IMR-90 (cell line): ENCODE measurements at regions not wholly inside any gene's neighbourhood (a gene's known extent, or its start where the extent isn't known, plus 50 kb on each side); places are given as distances from the start of the nearest gene placed in this dataset.

ENCODE experiments used
- ATAC-seq: fragments of 200-7000 bp; cut with Tn5 transposase; 2 replicates; pipeline ENCODE4 v1.9.1; 2020; ENCODE audit warnings: low read depth, mild to moderate bottlenecking, moderate library complexity
- BruUV-seq: library from RNA; stranded (reverse); fragments of 400-500 nt; replicated peaks from 2 replicates; lab custom pipeline; 2021; lab: Mats Ljungman, UMichigan
- CTCF ChIA-PET: fragments of 300-600 bp; formaldehyde crosslinking; extraction: SDS; loops from one replicate; lab custom pipeline; 2021; ENCODE audit warnings: antibody characterized with exemption; lab: Yijun Ruan, JAX
- POLR2A ChIA-PET: fragments of 300-600 bp; sonication (Branson Sonifier 250); formaldehyde crosslinking; loops from one replicate; lab custom pipeline; 2022; ENCODE audit warnings: antibody characterized with exemption; ENCODE audit not compliant: unreplicated experiment; lab: Charles Lee
- DNase-seq: peaks from one replicate; pipeline ENCODE4 v3.0.0; 2013
- H2AFZ ChIP-seq: replicated peaks from 2 replicates; pipeline ENCODE3; 2013; ENCODE audit warnings: low read length, mild to moderate bottlenecking; ENCODE audit not compliant: poor library complexity
- H2AK5ac ChIP-seq: 2 replicates; pipeline ENCODE4 v1.6.1; 2013; ENCODE audit warnings: low read depth, low read length, inconsistent platforms
- H2AK9ac ChIP-seq: replicated peaks from 2 replicates; pipeline ENCODE3; 2013; ENCODE audit warnings: mild to moderate bottlenecking, low read depth, low read length, moderate library complexity; ENCODE audit not compliant: poor library complexity
- H2BK120ac ChIP-seq: 2 replicates; pipeline ENCODE4 v1.6.1; 2013; ENCODE audit warnings: low read depth, low read length, inconsistent platforms
- H2BK15ac ChIP-seq: 3 replicates; pipeline ENCODE4 v1.6.1; 2013; ENCODE audit warnings: low read depth, low read length, inconsistent platforms
- H2BK20ac ChIP-seq: 2 replicates; pipeline ENCODE4 v1.6.1; 2013; ENCODE audit warnings: low read depth, mild to moderate bottlenecking, inconsistent platforms, low read length, moderate library complexity
- H2BK5ac ChIP-seq: 2 replicates; pipeline ENCODE4 v1.6.1; 2013; ENCODE audit warnings: mild to moderate bottlenecking, low read depth, low read length, inconsistent platforms; ENCODE audit not compliant: poor library complexity, severe bottlenecking
- H3K14ac ChIP-seq: replicated peaks from 2 replicates; pipeline ENCODE4 v1.6.1; 2013; ENCODE audit warnings: low read depth, low read length, inconsistent platforms
- H3K18ac ChIP-seq: 2 replicates; pipeline ENCODE4 v1.6.1; 2013; ENCODE audit warnings: low read depth, low read length, control low read depth
- H3K23ac ChIP-seq: 2 replicates; pipeline ENCODE4 v1.6.1; 2013; ENCODE audit warnings: low read depth, low read length, inconsistent platforms
- H3K27ac ChIP-seq: 2 replicates; pipeline ENCODE4 v1.5.1; 2013; ENCODE audit warnings: mild to moderate bottlenecking, control low read depth, low read length; ENCODE audit not compliant: insufficient read depth
- H3K27me3 ChIP-seq: 2 replicates; pipeline ENCODE4 v1.6.1; 2013; ENCODE audit warnings: low read length; ENCODE audit not compliant: control insufficient read depth, insufficient read depth
- H3K36me3 ChIP-seq: 2 replicates; pipeline ENCODE4 v1.6.1; 2013; ENCODE audit warnings: low read length, mixed read lengths; ENCODE audit not compliant: control insufficient read depth, insufficient read depth
- H3K4ac ChIP-seq: 2 replicates; pipeline ENCODE4 v1.6.1; 2013; ENCODE audit warnings: low read depth, low read length, inconsistent platforms
- H3K4me1 ChIP-seq: 2 replicates; pipeline ENCODE4 v1.6.1; 2013; ENCODE audit warnings: low read length, mixed read lengths; ENCODE audit not compliant: control insufficient read depth, insufficient read depth
- H3K4me2 ChIP-seq: 2 replicates; pipeline ENCODE4 v1.6.1; 2013; ENCODE audit warnings: low read depth, mild to moderate bottlenecking, control low read depth, low read length, moderate library complexity
- H3K4me3 ChIP-seq: 2 replicates; pipeline ENCODE4 v1.5.1; 2013; ENCODE audit warnings: low read depth, mild to moderate bottlenecking, control low read depth, low read length, moderate library complexity; ENCODE audit not compliant: insufficient read depth
- H3K56ac ChIP-seq: 2 replicates; pipeline ENCODE4 v1.6.1; 2013; ENCODE audit warnings: low read length, inconsistent platforms; ENCODE audit not compliant: insufficient read depth; ENCODE audit errors: extremely low read depth
- H3K79me1 ChIP-seq, 2 experiments: 2 replicates each; pipeline ENCODE4 v1.6.1; 2013; ENCODE audit warnings: low read length in 2 of 2, inconsistent platforms in 1 of 2, low read depth in 1 of 2
- H3K9ac ChIP-seq: 2 replicates; pipeline ENCODE4 v1.6.1; 2013; ENCODE audit warnings: low read depth, low read length, control low read depth
- H3K9me1 ChIP-seq: 2 replicates; pipeline ENCODE4 v1.6.1; 2013; ENCODE audit warnings: low read length, inconsistent platforms; ENCODE audit not compliant: insufficient read depth
- H3K9me3 ChIP-seq: 2 replicates; pipeline ENCODE4 v1.6.1; 2013; ENCODE audit warnings: low read length; ENCODE audit not compliant: control insufficient read depth, insufficient read depth
- H4K20me1 ChIP-seq: 2 replicates; pipeline ENCODE4 v1.6.1; 2013; ENCODE audit warnings: low read length, inconsistent platforms; ENCODE audit not compliant: insufficient read depth
- H4K5ac ChIP-seq: 2 replicates; pipeline ENCODE4 v1.6.1; 2013; ENCODE audit warnings: mild to moderate bottlenecking, low read depth, low read length, control low read depth
- H4K8ac ChIP-seq, 2 experiments: 2 replicates each; pipeline ENCODE4 v1.6.1; 2013; ENCODE audit warnings: low read depth in 2 of 2, low read length in 2 of 2, control low read depth in 1 of 2, inconsistent platforms in 1 of 2
- H4K91ac ChIP-seq: 2 replicates; pipeline ENCODE4 v1.6.1; 2013; ENCODE audit warnings: low read depth, low read length, inconsistent platforms; ENCODE audit not compliant: insufficient read depth
- CEBPB ChIP-seq: IDR thresholded peaks from 2 replicates; pipeline ENCODE4 v1.6.1; 2012; ENCODE audit warnings: low read depth, low read length, improper control_type of control experiment
- MAFK ChIP-seq: IDR thresholded peaks from 2 replicates; pipeline ENCODE4 v1.6.1; 2012; ENCODE audit warnings: low read depth, low read length, improper control_type of control experiment
- MAZ ChIP-seq: IDR thresholded peaks from 2 replicates; pipeline ENCODE4 v1.6.1; 2012; ENCODE audit warnings: low read depth, mild to moderate bottlenecking, low read length, improper control_type of control experiment, moderate library complexity, borderline replicate concordance
- RAD21 ChIP-seq: IDR thresholded peaks from 2 replicates; pipeline ENCODE4 v1.6.1; 2012; ENCODE audit warnings: low read length, improper control_type of control experiment
- RCOR1 ChIP-seq: IDR thresholded peaks from 2 replicates; pipeline ENCODE4 v1.6.1; 2012; ENCODE audit warnings: mild to moderate bottlenecking, low read length, improper control_type of control experiment; ENCODE audit not compliant: insufficient replicate concordance
- RFX5 ChIP-seq: IDR thresholded peaks from 2 replicates; pipeline ENCODE4 v1.8.0; 2012; ENCODE audit warnings: low read depth, mild to moderate bottlenecking, low read length, moderate library complexity
- SMC3 ChIP-seq: fragments of 150-350 bp; IDR thresholded peaks from 2 replicates; pipeline ENCODE4 v1.6.1; 2016; ENCODE audit warnings: low read depth, mild to moderate bottlenecking, antibody characterized with exemption, low read length, moderate library complexity
- WGBS, 2 experiments: methylation state at CpG; one replicate each; pipeline versions ENCODE4 v1.1.5 to v1.1.7; 2013; ENCODE audit warnings: missing lambda C conversion rate in 2 of 2; ENCODE audit not compliant: insufficient read length in 1 of 2; ENCODE audit errors: extremely low coverage in 2 of 2; 5-methylcytosine and 5-hydroxymethylcytosine counted together
- dilution Hi-C: fragments of 300-500 bp; cut with HindIII; formaldehyde crosslinking; loops from one replicate; pipeline ENCODE4 v1.14.3; 2018; ENCODE audit warnings: low sequenced_read_pairs; ENCODE audit not compliant: unreplicated experiment
- in situ Hi-C: fragments of 300-500 bp; cut with MboI; formaldehyde crosslinking; loops from 3 replicates; pipeline ENCODE4 v1.14.3; 2019; ENCODE audit warnings: low sequenced_read_pairs, inconsistent platforms, mixed read lengths
- intact Hi-C: fragments of 100-400 bp; cut with micrococcal nuclease; formaldehyde crosslinking; loops from 2 replicates; pipeline ENCODE4 v1.10.0; 2022

DNA sequence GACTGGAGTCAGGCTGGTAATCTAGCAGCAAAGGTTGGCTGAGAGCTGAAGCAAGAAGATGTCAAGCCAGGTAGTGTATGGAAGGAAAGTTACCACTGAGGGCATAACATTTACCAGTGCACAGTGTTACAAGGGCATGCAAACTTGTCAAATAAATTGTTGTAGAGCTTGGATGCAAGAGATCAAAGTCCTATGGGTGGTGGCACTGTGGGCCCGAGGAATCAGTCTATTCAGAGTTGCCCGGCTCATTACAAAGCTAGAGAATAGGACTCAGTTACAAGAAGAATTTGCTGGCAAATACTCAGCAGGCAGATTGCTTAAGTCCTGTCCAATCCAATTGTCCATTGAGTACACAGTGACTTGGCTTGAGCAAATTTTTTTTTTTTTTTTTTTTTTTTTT, 2043.8 kb downstream of the ARAP2 start:
- Histone ChIP-seq H2AK9ac (no peak overlapping the region), H3K79me1 (no peaks in the 10 kb centered on the region), H3K4me1 (no peaks in the 10 kb centered on the region), H3K18ac (no peak overlapping the region), H2BK5ac (no peak overlapping the region), H3K4me2 (no peak overlapping the region), H3K56ac (no peak overlapping the region), H3K14ac (no peak overlapping the region), H3K9ac (no peak overlapping the region), H4K20me1 (no peaks in the 10 kb centered on the region), H2BK120ac (no peak overlapping the region), H3K9me1 (no peaks in the 10 kb centered on the region), H3K4me3 (no peak overlapping the region), H3K27me3 (no peaks in the 10 kb centered on the region), H3K36me3 (no peaks in the 10 kb centered on the region), H2AFZ (no peak overlapping the region), H2BK20ac (no peak overlapping the region), H4K8ac (no peak overlapping the region), H3K27ac (no peak overlapping the region), H2BK15ac (no peak overlapping the region), H3K23ac (no peak overlapping the region), H2AK5ac (no peak overlapping the region), H4K91ac (no peak overlapping the region), H3K9me3 (no peaks in the 10 kb centered on the region), H3K4ac (no peak overlapping the region), H4K5ac (no peak overlapping the region)
- ATAC-seq (no peak), DNase-seq (no peak)
- POLR2A ChIA-PET = no interaction called here
- no TSS peak for BruUV-seq
- intact Hi-C loops = no loop called here
- in situ Hi-C loops = no loop called here
- WGBS, 2 experiments = no CpG with 5 or more reads among the region's 2 CpGs
- CTCF ChIA-PET = no interaction called here
- TF ChIP-seq RAD21 = no peak
- no peak for TF ChIP-seq SMC3
- no peak for TF ChIP-seq RFX5
- TF ChIP-seq CEBPB = no peak
- no peak for TF ChIP-seq MAFK
- TF ChIP-seq RCOR1 = no peak
- TF ChIP-seq MAZ = no peak
- dilution Hi-C loops = no loop called here
